CD4-positive, alpha-beta T cell treated with Interferon alpha-2 for 1 hour (primary cell): ENCODE measurements at regions not wholly inside any gene's neighbourhood (a gene's known extent, or its start where the extent isn't known, plus 50 kb on each side); places are given as distances from the start of the nearest gene placed in this dataset.

ENCODE experiments used
- DNase-seq, 2 donors: peaks; one replicate each; pipeline ENCODE4 v3.0.0-alpha.2; 2020 to 2022

- no peak for DNase-seq
Observed at GRCh38 chr9:85884256-85884655, 56.7 kb upstream of the NAA35 start.

DNA sequence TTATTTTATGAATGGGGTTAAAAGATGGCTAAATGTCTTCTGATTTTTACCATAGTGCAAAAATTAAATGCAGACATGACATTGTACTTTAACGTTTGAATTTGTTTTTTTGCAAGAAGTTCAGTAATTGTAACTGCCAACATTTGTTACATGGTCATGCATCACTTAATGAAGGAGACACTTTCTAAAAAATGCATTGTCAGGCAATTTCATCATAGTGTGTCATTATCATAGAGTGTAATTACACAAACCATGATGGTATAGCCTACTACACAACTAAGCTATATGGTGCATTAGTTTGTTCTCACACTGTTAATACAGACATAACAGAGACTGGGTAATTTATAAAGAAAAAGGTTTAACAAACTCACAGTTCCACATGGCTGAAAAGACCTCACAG lies 50.0 kb upstream of the NAA35 start:
- DNase-seq = no peak
